ENCODE measurements at regions not wholly inside any gene's neighbourhood (a gene's known extent, or its start where the extent isn't known, plus 50 kb on each side); places are given as distances from the start of the nearest gene placed in this dataset.

GRCh38 chr1:70818401-70818800 is 229.2 kb downstream of the PTGER3 start (continued):
- TF ChIP-seq MAFK (IDR thresholded peaks at IDR 0.05; ENCODE audit: low read depth, low read length) = no peak

- Histone ChIP-seq H3K79me2 (ENCODE audit: control insufficient read depth in 1 of 2, insufficient read depth in 2 of 2, low read length in 2 of 2) (no peaks in the 10 kb centered on the region), H4K91ac (replicated peaks; ENCODE audit: insufficient read length, low read length) (no peak overlapping the region), H3K79me1 (ENCODE audit: low read depth, low read length) (no peaks in the 10 kb centered on the region), H3K4me1 (replicated peaks in 1 of 4; ENCODE audit: control insufficient read depth in 3 of 4, insufficient read depth in 4 of 4, low read length in 3 of 4) (no peaks in the 10 kb centered on the region), H2BK12ac (ENCODE audit: low read depth, low read length) (no peak overlapping the region), H3K23me2 (ENCODE audit: low read depth, low read length) (no peaks in the 10 kb centered on the region; the same call in 1 of the 2 replicates), H3K4me2 (ENCODE audit: insufficient read depth in 1 of 2, low read depth in 2 of 2, low read length in 2 of 2) (no peak overlapping the region), H3K27ac (ENCODE audit: low read depth, low read length) (no peak overlapping the region), H4K20me1 (replicated peaks in 1 of 2; ENCODE audit: control insufficient read depth in 1 of 2, insufficient read depth in 2 of 2, low read length in 2 of 2) (no peaks in the 10 kb centered on the region), H2BK15ac (ENCODE audit: low read length) (no peak overlapping the region), H3K14ac (ENCODE audit: insufficient read length) (no peak overlapping the region), H3K18ac (ENCODE audit: extremely low read depth, low read length) (no peak overlapping the region), H2AFZ (ENCODE audit: low read length) (no peak overlapping the region), H3K4ac (replicated peaks; ENCODE audit: insufficient read length, low read depth, low read length) (no peak overlapping the region), H4K5ac (ENCODE audit: insufficient read length, low read depth, low read length) (no peak overlapping the region), H2BK5ac (ENCODE audit: low read depth, low read length) (no peak overlapping the region), H2BK120ac (replicated peaks; ENCODE audit: low read depth, low read length) (no peak overlapping the region), H3K23ac (ENCODE audit: insufficient read length) (no peak overlapping the region), H2BK20ac (ENCODE audit: low read length) (no peak overlapping the region), H3K4me3 (ENCODE audit: extremely low read depth in 1 of 4, insufficient read depth in 2 of 4, low read depth in 3 of 4, low read length in 4 of 4) (no peak overlapping the region), H3K9ac (replicated peaks in 1 of 4; ENCODE audit: extremely low read depth in 1 of 4, low read depth in 3 of 4, low read length in 3 of 4) (no peak overlapping the region), H3K27me3 (replicated peaks in 1 of 4; ENCODE audit: control insufficient read depth in 3 of 4, extremely low read depth in 1 of 4, insufficient read depth in 3 of 4, low read length in 3 of 4) (no peaks in the 10 kb centered on the region), H2AK5ac (ENCODE audit: low read depth, low read length) (no peak overlapping the region), H3K9me3 (ENCODE audit: insufficient read depth in 2 of 2, low read depth in 1 of 2, low read length in 1 of 2) (no peaks in the 10 kb centered on the region), H3K56ac (replicated peaks; ENCODE audit: insufficient read length, low read depth, low read length) (no peak overlapping the region), H3K36me3 (ENCODE audit: control insufficient read depth in 2 of 4, insufficient read depth in 4 of 4, low read length in 3 of 4) (no peaks in the 10 kb centered on the region), H4K8ac (ENCODE audit: extremely low read depth, insufficient read depth, low read length) (no peak overlapping the region)
- FAIRE-seq (no peak), DNase-seq (ENCODE audit: low read depth in 1 of 2, low spot score in 2 of 2) (no peak)
- ChIA-PET POLR2A (ENCODE audit: partially characterized antibody) (no interaction called here), CTCF (ENCODE audit: partially characterized antibody) (interaction anchor here (1.1 kb wide), 1 partner anchor 54 kb away, joined by 3 read pairs; no protein-coding TSS in a partner anchor)
- 95% methylated on average over 2 of the region's 2 CpGs; no CpG with 5 or more reads in 1 of the 2 experiments for WGBS, 2 experiments (ENCODE audit: extremely low coverage in 1 of 2, insufficient coverage in 1 of 2, insufficient read length in 1 of 2, insufficient replicate concordance in 2 of 2, low coverage in 1 of 2, low lambda C conversion rate in 2 of 2, missing lambda C conversion rate in 1 of 2)
- TF ChIP-seq RBBP5 (IDR thresholded peaks at IDR 0.05; ENCODE audit: borderline replicate concordance, low read depth, low read length) (no peak), ATF2 (IDR thresholded peaks at IDR 0.05; ENCODE audit: low read length) (no peak), BRCA1 (IDR thresholded peaks at IDR 0.05; ENCODE audit: low read depth, low read length) (no peak), CBX8 (IDR thresholded peaks at IDR 0.05; ENCODE audit: borderline replicate concordance, low read depth, low read length) (no peak), TAF1 (IDR thresholded peaks at IDR 0.05; ENCODE audit: low read depth, low read length) (no peak), BCL11A (IDR thresholded peaks at IDR 0.05; ENCODE audit: low read depth in 2 of 2, low read length in 2 of 2) (no peak), MAFK (IDR thresholded peaks at IDR 0.05; ENCODE audit: low read depth, low read length) (no peak), RNF2 (IDR thresholded peaks at IDR 0.05; ENCODE audit: borderline replicate concordance, low read depth, low read length, missing control alignments, poor library complexity, severe bottlenecking) (no peak), RXRA (IDR thresholded peaks at IDR 0.05; ENCODE audit: insufficient read depth, low read depth, low read length) (no peak), HDAC2 (IDR thresholded peaks at IDR 0.05; ENCODE audit: borderline replicate concordance in 1 of 2, low read depth in 2 of 2, low read length in 2 of 2) (no peak)
These were observed 228.4 kb downstream of the PTGER3 start for GRCh38 chr1:70819231-70819630.
